ENCODE measurements at regions not wholly inside any gene's neighbourhood (a gene's known extent, or its start where the extent isn't known, plus 50 kb on each side); places are given as distances from the start of the nearest gene placed in this dataset.

GRCh38 chr5:77852514-77853352, 76.6 kb upstream of the TBCA start:
- ATAC-seq (ENCODE audit: low read depth in 2 of 2): peak; percentile 28 to 62
- Mint-ChIP-seq H3K9me3 (peaks cover 0 to 4% (median 0%) of the 10 kb centered on the region in 7 donors), H3K36me3 (no peaks in the 10 kb centered on the region), H3K27ac (no peak overlapping the region), H3K4me3 (peak overlapping the region in 3 of 4 donors; percentile 69 to 81 (median 77)), H3K27me3 (peaks cover 80% of the 10 kb centered on the region), H3K4me1 (peaks cover 3 to 17% (median 10%) of the 10 kb centered on the region in 4 donors)
- peaks cover 15% of the 10 kb centered on the region for H3K4me1 ChIP-seq (ENCODE audit: control insufficient read depth, insufficient read depth, low read length, poor library complexity, severe bottlenecking)
- peak in 1 of 3 donors; percentile 33 for DNase-seq
- H3K4me3 ChIP-seq (ENCODE audit: low read depth, low read length): peak overlapping the region; percentile 45
- H3K27ac ChIP-seq (ENCODE audit: insufficient read depth, low read length, poor library complexity, severe bottlenecking): no peak overlapping the region
- H3K9me3 ChIP-seq (ENCODE audit: control insufficient read depth in 2 of 2, low read length in 2 of 2): no peaks in the 10 kb centered on the region
- peaks cover 52% of the 10 kb centered on the region for H3K27me3 ChIP-seq (ENCODE audit: control insufficient read depth, insufficient read depth, low read length)
- H3K36me3 ChIP-seq (ENCODE audit: control insufficient read depth, insufficient read depth, low read length): no peaks in the 10 kb centered on the region

DNA sequence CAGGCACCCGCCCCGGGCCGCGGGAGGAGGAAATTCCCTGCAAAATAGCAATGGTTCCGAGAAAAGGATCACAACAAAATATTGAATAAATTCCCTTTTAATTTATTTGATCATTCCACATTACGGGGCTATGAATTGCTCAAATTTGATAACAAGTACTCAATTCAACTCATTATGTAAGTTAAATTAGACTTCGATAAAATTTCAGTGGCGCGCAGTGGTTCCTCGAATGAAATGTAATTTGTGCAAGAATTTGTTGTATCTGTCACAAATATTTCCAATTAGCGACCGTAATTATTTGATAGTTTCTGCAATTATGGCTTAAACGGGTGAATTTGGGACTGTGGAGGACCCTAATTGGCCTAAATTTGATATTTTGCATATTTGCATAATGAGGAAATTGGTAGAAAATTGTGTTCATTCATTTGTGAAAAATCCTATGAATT, 76.0 kb upstream of the TBCA start:
- Histone ChIP-seq H3K36me3 (ENCODE audit: control insufficient read depth, insufficient read depth, low read length) (no peaks in the 10 kb centered on the region), H3K27ac (ENCODE audit: insufficient read depth, low read length, poor library complexity, severe bottlenecking) (no peak overlapping the region)
- H3K27ac Mint-ChIP-seq: no peak overlapping the region

DNA sequence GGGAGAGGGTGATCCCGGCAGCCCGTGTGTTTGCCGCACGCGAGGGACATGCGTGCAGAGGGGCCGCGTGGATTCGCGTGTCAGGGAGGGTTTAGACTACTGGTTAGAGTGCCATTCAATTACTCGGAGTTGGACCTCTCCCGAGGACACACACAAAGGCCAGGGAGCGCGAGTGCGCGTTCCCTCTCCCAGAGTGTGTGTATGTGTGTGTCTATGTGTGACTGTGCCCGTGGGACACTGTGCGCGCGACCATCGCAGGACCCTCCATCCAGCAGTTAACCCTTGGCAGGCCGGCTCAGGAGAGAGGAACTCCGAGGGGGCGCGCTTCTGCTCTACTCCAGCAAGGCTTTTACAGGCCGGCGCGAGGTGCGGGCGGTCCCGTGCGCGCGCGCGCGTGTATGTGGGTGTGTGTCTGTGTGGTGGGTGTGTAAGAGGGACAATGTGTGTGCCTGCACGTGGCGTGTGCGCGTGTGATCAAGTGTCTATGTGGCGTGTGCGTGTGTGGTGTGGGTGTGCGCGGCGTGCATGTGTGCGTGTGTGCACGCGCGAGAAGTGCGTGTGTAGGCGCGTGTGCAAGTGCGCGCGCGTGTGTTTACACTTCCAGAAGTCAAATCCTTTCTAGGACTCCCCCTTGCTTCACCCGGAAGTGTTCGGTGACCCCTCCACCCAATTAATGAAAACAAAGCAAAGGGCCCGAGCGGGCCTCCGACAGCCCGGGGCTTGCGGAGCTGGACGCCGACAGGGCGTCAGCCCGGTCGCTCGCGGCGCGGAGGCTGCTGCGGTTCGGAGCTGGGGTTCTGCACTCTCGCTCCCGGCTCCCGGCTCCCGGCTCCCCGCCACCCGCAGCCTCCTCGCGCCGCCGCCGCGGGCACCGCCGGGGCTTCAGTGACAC, 75.3 kb upstream of the TBCA start:
- H3K4me3 Mint-ChIP-seq: peak overlapping the region in 2 of 4 donors; percentile 77 to 80
- ATAC-seq (ENCODE audit: low read depth in 2 of 2): peak in 1 of 2 donors; percentile 27
- H3K27ac Mint-ChIP-seq: no peak overlapping the region
- Histone ChIP-seq H3K36me3 (ENCODE audit: control insufficient read depth, insufficient read depth, low read length) (no peaks in the 10 kb centered on the region), H3K4me1 (ENCODE audit: control insufficient read depth, insufficient read depth, low read length, poor library complexity, severe bottlenecking) (peaks cover 15% of the 10 kb centered on the region), H3K27me3 (ENCODE audit: control insufficient read depth, insufficient read depth, low read length) (peaks cover 57% of the 10 kb centered on the region), H3K4me3 (ENCODE audit: low read depth, low read length) (no peak overlapping the region), H3K27ac (ENCODE audit: insufficient read depth, low read length, poor library complexity, severe bottlenecking) (no peak overlapping the region), H3K9me3 (ENCODE audit: control insufficient read depth in 2 of 2, low read length in 2 of 2) (no peaks in the 10 kb centered on the region)
- peaks cover 0 to 4% (median 0%) of the 10 kb centered on the region in 7 donors for H3K9me3 Mint-ChIP-seq
- H3K27me3 Mint-ChIP-seq: peaks cover 77% of the 10 kb centered on the region
- no peaks in the 10 kb centered on the region for H3K36me3 Mint-ChIP-seq
- DNase-seq: peak in 1 of 3 donors; percentile 8
- H3K4me1 Mint-ChIP-seq: peaks cover 3 to 17% (median 10%) of the 10 kb centered on the region in 4 donors

More for the DNA sequence above, 76.0 kb upstream of the TBCA start:
- H3K4me1 Mint-ChIP-seq: peaks cover 3 to 17% (median 10%) of the 10 kb centered on the region in 4 donors
- Histone ChIP-seq H3K9me3 (ENCODE audit: control insufficient read depth in 2 of 2, low read length in 2 of 2) (no peaks in the 10 kb centered on the region), H3K4me1 (ENCODE audit: control insufficient read depth, insufficient read depth, low read length, poor library complexity, severe bottlenecking) (peaks cover 15% of the 10 kb centered on the region), H3K27me3 (ENCODE audit: control insufficient read depth, insufficient read depth, low read length) (peaks cover 57% of the 10 kb centered on the region), H3K4me3 (ENCODE audit: low read depth, low read length) (peak overlapping the region; percentile 45)
- peaks cover 82% of the 10 kb centered on the region for H3K27me3 Mint-ChIP-seq
- ATAC-seq (ENCODE audit: low read depth in 2 of 2): no peak
- H3K36me3 Mint-ChIP-seq: no peaks in the 10 kb centered on the region
- peaks cover 0 to 4% (median 0%) of the 10 kb centered on the region in 7 donors for H3K9me3 Mint-ChIP-seq
- peak overlapping the region in 3 of 4 donors; percentile 69 to 81 (median 77) for H3K4me3 Mint-ChIP-seq
- no peak for DNase-seq

DNA sequence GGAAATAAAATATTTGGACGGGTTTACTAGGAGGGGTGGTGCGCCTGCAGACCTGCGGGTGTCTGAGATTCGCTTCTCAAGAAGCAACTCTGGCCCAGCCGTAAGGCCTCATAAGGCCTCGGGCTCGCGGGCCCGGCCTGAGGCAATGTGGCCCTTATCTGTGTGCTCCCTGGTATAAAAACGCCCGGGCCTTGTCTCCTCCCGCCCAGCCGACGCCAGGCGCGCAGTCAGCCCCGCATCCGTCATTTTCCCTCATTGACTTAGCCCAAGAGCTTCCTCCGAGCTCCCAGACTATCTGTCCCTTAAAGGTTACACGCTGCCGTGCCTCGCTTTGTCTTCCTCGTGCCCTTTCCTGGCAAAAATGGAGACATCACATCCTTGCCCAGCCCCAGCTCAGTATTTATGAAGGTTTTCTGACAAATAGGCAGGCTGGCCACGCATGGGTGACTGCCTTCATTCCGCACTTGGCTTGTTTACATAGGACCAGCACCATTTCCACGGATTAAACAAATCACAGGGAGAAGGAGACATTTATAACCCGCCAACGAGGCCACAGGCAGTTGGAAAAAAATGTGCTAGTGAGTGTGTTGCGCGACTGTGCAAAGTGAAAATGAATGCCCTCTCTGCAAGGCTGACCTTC, 74.5 kb upstream of the TBCA start:
- Mint-ChIP-seq H3K4me1 (peaks cover 3 to 17% (median 10%) of the 10 kb centered on the region in 4 donors), H3K4me3 (peak overlapping the region in 3 of 4 donors; percentile 54 to 80 (median 77)), H3K27ac (peak overlapping the region in 2 of 3 donors; percentile 62 to 76), H3K27me3 (peaks cover 76% of the 10 kb centered on the region), H3K9me3 (peaks cover 0 to 4% (median 0%) of the 10 kb centered on the region in 7 donors), H3K36me3 (no peaks in the 10 kb centered on the region)
- Histone ChIP-seq H3K36me3 (ENCODE audit: control insufficient read depth, insufficient read depth, low read length) (no peaks in the 10 kb centered on the region), H3K4me3 (ENCODE audit: low read depth, low read length) (no peak overlapping the region), H3K27ac (ENCODE audit: insufficient read depth, low read length, poor library complexity, severe bottlenecking) (no peak overlapping the region), H3K4me1 (ENCODE audit: control insufficient read depth, insufficient read depth, low read length, poor library complexity, severe bottlenecking) (peaks cover 15% of the 10 kb centered on the region), H3K9me3 (ENCODE audit: control insufficient read depth in 2 of 2, low read length in 2 of 2) (no peaks in the 10 kb centered on the region), H3K27me3 (ENCODE audit: control insufficient read depth, insufficient read depth, low read length) (peaks cover 56% of the 10 kb centered on the region)
- no peak for DNase-seq
- no peak for ATAC-seq (ENCODE audit: low read depth in 2 of 2)

DNA sequence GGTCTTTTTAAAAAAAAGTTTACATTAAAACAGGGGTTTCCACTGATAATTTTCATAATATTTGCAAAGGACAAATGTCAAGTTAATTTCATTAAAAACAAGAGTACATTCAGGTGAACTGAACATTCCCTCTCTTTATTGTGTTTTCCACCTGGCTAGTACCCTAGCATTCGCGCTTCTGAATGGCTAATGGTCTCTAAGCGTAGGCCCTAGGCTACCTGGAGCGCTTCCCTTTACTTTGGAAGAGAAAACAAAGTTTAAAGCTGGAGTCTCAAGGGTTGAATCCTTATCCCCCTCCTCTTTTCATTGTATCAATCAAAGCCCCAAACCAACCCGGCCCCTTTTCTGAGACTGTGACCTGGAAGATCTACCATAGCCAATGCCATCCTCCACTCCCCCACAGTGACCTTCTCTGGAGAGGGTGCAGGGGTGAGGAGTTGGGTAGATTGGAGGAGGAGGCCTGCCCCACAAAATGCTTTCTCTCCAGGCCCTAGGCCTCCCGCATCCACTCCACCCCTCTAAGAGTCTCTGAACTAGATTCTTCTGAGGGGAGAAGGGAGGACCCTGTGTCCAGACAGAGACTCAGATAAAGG, 73.3 kb upstream of the TBCA start:
- H3K27ac Mint-ChIP-seq: no peak overlapping the region
- peaks cover 55% of the 10 kb centered on the region for H3K27me3 ChIP-seq (ENCODE audit: control insufficient read depth, insufficient read depth, low read length)
- H3K4me1 ChIP-seq (ENCODE audit: control insufficient read depth, insufficient read depth, low read length, poor library complexity, severe bottlenecking): peaks cover 21% of the 10 kb centered on the region
- H3K36me3 ChIP-seq (ENCODE audit: control insufficient read depth, insufficient read depth, low read length): no peaks in the 10 kb centered on the region
- H3K4me3 ChIP-seq (ENCODE audit: low read depth, low read length): no peak overlapping the region
- no peak overlapping the region for H3K27ac ChIP-seq (ENCODE audit: insufficient read depth, low read length, poor library complexity, severe bottlenecking)
- peaks cover 0 to 4% (median 0%) of the 10 kb centered on the region in 7 donors for H3K9me3 Mint-ChIP-seq
- no peaks in the 10 kb centered on the region for H3K36me3 Mint-ChIP-seq
- no peaks in the 10 kb centered on the region for H3K9me3 ChIP-seq (ENCODE audit: control insufficient read depth in 2 of 2, low read length in 2 of 2)
- no peak overlapping the region for H3K4me3 Mint-ChIP-seq
- no peak for DNase-seq
- H3K27me3 Mint-ChIP-seq: peaks cover 82% of the 10 kb centered on the region
- no peak for ATAC-seq (ENCODE audit: low read depth in 2 of 2)
- H3K4me1 Mint-ChIP-seq: peaks cover 3 to 24% (median 13%) of the 10 kb centered on the region in 4 donors

- H3K4me3 ChIP-seq (ENCODE audit: low read depth, low read length): no peak overlapping the region
- H3K36me3 ChIP-seq (ENCODE audit: control insufficient read depth, insufficient read depth, low read length): no peaks in the 10 kb centered on the region
- Mint-ChIP-seq H3K9me3 (peaks cover 0 to 3% (median 0%) of the 10 kb centered on the region in 7 donors), H3K36me3 (no peaks in the 10 kb centered on the region), H3K27ac (no peak overlapping the region), H3K4me1 (peaks cover 0 to 21% (median 14%) of the 10 kb centered on the region in 4 donors), H3K27me3 (peaks cover 81% of the 10 kb centered on the region), H3K4me3 (no peak overlapping the region)
- H3K9me3 ChIP-seq (ENCODE audit: control insufficient read depth in 2 of 2, low read length in 2 of 2): no peaks in the 10 kb centered on the region
- H3K4me1 ChIP-seq (ENCODE audit: control insufficient read depth, insufficient read depth, low read length, poor library complexity, severe bottlenecking): peaks cover 25% of the 10 kb centered on the region
- DNase-seq (no peak), ATAC-seq (ENCODE audit: low read depth in 2 of 2) (no peak)
- H3K27me3 ChIP-seq (ENCODE audit: control insufficient read depth, insufficient read depth, low read length): peaks cover 48% of the 10 kb centered on the region
- no peak overlapping the region for H3K27ac ChIP-seq (ENCODE audit: insufficient read depth, low read length, poor library complexity, severe bottlenecking)
Observed at GRCh38 chr5:77847814-77848290, 71.7 kb upstream of the TBCA start.

- Histone ChIP-seq H3K4me3 (ENCODE audit: low read depth, low read length) (no peak overlapping the region), H3K36me3 (ENCODE audit: control insufficient read depth, insufficient read depth, low read length) (no peaks in the 10 kb centered on the region), H3K27me3 (ENCODE audit: control insufficient read depth, insufficient read depth, low read length) (peaks cover 46% of the 10 kb centered on the region), H3K27ac (ENCODE audit: insufficient read depth, low read length, poor library complexity, severe bottlenecking) (no peak overlapping the region), H3K9me3 (ENCODE audit: control insufficient read depth in 2 of 2, low read length in 2 of 2) (no peaks in the 10 kb centered on the region), H3K4me1 (ENCODE audit: control insufficient read depth, insufficient read depth, low read length, poor library complexity, severe bottlenecking) (peaks cover 18% of the 10 kb centered on the region)
- no peak overlapping the region for H3K27ac Mint-ChIP-seq
- peaks cover 0 to 3% (median 0%) of the 10 kb centered on the region in 7 donors for H3K9me3 Mint-ChIP-seq
- H3K4me3 Mint-ChIP-seq: no peak overlapping the region
- no peaks in the 10 kb centered on the region for H3K36me3 Mint-ChIP-seq
- no peak for DNase-seq
- H3K4me1 Mint-ChIP-seq: peaks cover 0 to 16% (median 10%) of the 10 kb centered on the region in 4 donors
- peaks cover 76% of the 10 kb centered on the region for H3K27me3 Mint-ChIP-seq
- no peak for ATAC-seq (ENCODE audit: low read depth in 2 of 2)
Observed at GRCh38 chr5:77847129-77847460, 71.0 kb upstream of the TBCA start.
